ENCODE measurements at regions not wholly inside any gene's neighbourhood (a gene's known extent, or its start where the extent isn't known, plus 50 kb on each side); places are given as distances from the start of the nearest gene placed in this dataset.
"Not testable (repeated sequence)": the region's sequence is repeated elsewhere in the genome, so short reads cannot be mapped to it uniquely, and the experiment has no call there.

- H3K27me3 ChIP-seq (ENCODE audit: insufficient read depth, low read length): no peaks in the 10 kb centered on the region
Observed at GRCh38 chr9:102941868-102942267, 53.3 kb upstream of the CYLC2 start.

DNA sequence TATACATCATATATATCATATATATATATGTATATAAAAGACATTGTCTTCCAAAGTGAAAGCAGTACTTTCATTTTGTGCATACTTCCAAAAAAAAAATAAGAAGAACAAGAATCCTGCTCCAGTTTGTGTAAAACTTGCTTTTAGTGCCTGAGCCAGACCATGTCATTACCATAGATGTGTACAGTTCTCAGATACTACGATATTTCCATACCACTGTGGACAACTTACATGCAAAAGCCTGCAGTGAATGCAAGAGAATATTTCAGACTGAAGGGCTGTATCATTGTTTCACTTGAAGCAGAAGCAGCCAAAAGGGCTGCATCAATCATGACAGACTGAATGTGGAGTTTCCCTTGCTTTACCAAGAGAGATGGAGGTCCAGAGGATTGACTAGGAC lies 72.6 kb upstream of the CYLC2 start:
- H3K4me3 ChIP-seq (ENCODE audit: low read length): no peak overlapping the region
- no peaks in the 10 kb centered on the region for H3K27me3 ChIP-seq (ENCODE audit: insufficient read depth, low read length)
- no peaks in the 10 kb centered on the region for H3K36me3 ChIP-seq (ENCODE audit: insufficient read depth, low read length)
- H3K9me3 ChIP-seq (ENCODE audit: low read length): no peaks in the 10 kb centered on the region
- no peaks in the 10 kb centered on the region for H3K4me1 ChIP-seq (ENCODE audit: insufficient read depth, low read length)
- no peak overlapping the region for H2AFZ ChIP-seq (ENCODE audit: low read depth, low read length)

More at GRCh38 chr9:102941868-102942267, 53.3 kb upstream of the CYLC2 start:
- H3K9me3 ChIP-seq (ENCODE audit: low read length): no peaks in the 10 kb centered on the region
- no peak overlapping the region for H2AFZ ChIP-seq (ENCODE audit: low read depth, low read length)
- H3K4me1 ChIP-seq (ENCODE audit: insufficient read depth, low read length): no peaks in the 10 kb centered on the region
- H3K36me3 ChIP-seq (ENCODE audit: insufficient read depth, low read length): no peaks in the 10 kb centered on the region
- H3K4me3 ChIP-seq (ENCODE audit: low read length): no peak overlapping the region

DNA sequence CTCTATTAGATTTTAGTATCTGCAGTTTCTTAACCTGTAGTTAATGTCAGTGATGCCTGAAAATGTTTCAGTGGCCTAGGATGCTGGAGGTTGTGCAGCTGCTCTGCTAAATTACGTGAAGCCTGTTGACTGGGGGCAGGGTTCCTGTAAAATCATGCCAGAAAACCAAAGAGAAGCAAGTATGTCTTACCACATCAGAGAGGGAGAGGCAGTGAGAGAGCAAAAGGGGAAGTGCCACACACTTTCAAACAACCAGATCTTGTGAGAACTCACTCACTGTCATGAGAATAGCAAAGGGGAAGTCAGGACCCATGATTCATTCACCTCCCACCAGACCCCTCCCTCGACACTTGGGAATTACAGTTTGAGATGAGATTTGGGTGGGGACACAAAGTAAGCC lies 83.9 kb upstream of the CYLC2 start:
- Histone ChIP-seq H3K27me3 (ENCODE audit: insufficient read depth, low read length) (no peaks in the 10 kb centered on the region), H3K9me3 (ENCODE audit: low read length) (no peaks in the 10 kb centered on the region), H3K4me3 (ENCODE audit: low read length) (no peak overlapping the region), H3K4me1 (ENCODE audit: insufficient read depth, low read length) (no peaks in the 10 kb centered on the region), H2AFZ (ENCODE audit: low read depth, low read length) (no peak overlapping the region), H3K36me3 (ENCODE audit: insufficient read depth, low read length) (no peaks in the 10 kb centered on the region)

GRCh38 chr9:102905795-102906194 lies 89.3 kb upstream of the CYLC2 start:
- not testable (repeated sequence) for H3K9me3 ChIP-seq (ENCODE audit: low read length); H3K36me3 ChIP-seq (ENCODE audit: insufficient read depth, low read length); H2AFZ ChIP-seq (ENCODE audit: low read depth, low read length); H3K4me3 ChIP-seq (ENCODE audit: low read length); H3K27me3 ChIP-seq (ENCODE audit: insufficient read depth, low read length); H3K4me1 ChIP-seq (ENCODE audit: insufficient read depth, low read length)

DNA sequence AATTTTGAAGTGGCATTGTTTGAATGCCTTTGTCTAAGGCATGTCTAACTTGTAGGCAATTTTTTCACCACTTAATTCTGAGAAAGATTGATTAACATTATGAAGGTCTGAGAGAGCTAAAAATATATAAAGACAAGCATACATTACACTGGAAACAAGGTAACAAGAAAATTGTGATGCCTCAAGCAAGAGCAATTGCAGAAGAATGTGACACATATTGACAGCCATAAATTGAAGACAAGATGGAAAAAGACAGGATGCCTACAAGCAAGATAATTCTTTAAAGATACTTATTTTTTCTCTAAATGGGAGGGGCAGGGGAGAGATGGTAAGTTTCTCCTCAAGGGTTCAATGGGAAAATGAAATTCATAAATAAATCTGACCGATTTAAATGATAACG lies 103.1 kb upstream of the CYLC2 start:
- Histone ChIP-seq H3K9me3 (ENCODE audit: low read length) (no peaks in the 10 kb centered on the region), H3K36me3 (ENCODE audit: insufficient read depth, low read length) (no peaks in the 10 kb centered on the region), H3K4me3 (ENCODE audit: low read length) (no peak overlapping the region), H3K4me1 (ENCODE audit: insufficient read depth, low read length) (no peaks in the 10 kb centered on the region), H3K27me3 (ENCODE audit: insufficient read depth, low read length) (no peaks in the 10 kb centered on the region), H2AFZ (ENCODE audit: low read depth, low read length) (no peak overlapping the region)

GRCh38 chr9:102888747-102889146 lies 106.4 kb upstream of the CYLC2 start:
- not testable (repeated sequence) for H3K9me3 ChIP-seq (ENCODE audit: low read length); H3K36me3 ChIP-seq (ENCODE audit: insufficient read depth, low read length); H2AFZ ChIP-seq (ENCODE audit: low read depth, low read length); H3K27me3 ChIP-seq (ENCODE audit: insufficient read depth, low read length); H3K4me1 ChIP-seq (ENCODE audit: insufficient read depth, low read length); H3K4me3 ChIP-seq (ENCODE audit: low read length)

- no peaks in the 10 kb centered on the region for H3K27me3 ChIP-seq (ENCODE audit: insufficient read depth, low read length)
- no peaks in the 10 kb centered on the region for H3K36me3 ChIP-seq (ENCODE audit: insufficient read depth, low read length)
- H3K4me3 ChIP-seq (ENCODE audit: low read length): no peak overlapping the region
- H3K9me3 ChIP-seq (ENCODE audit: low read length): no peaks in the 10 kb centered on the region
- H2AFZ ChIP-seq (ENCODE audit: low read depth, low read length): no peak overlapping the region
- no peaks in the 10 kb centered on the region for H3K4me1 ChIP-seq (ENCODE audit: insufficient read depth, low read length)
Observed at GRCh38 chr9:102875687-102876086, 119.4 kb upstream of the CYLC2 start.

- no peak overlapping the region for H2AFZ ChIP-seq (ENCODE audit: low read depth, low read length)
- no peaks in the 10 kb centered on the region for H3K36me3 ChIP-seq (ENCODE audit: insufficient read depth, low read length)
- no peak overlapping the region for H3K4me3 ChIP-seq (ENCODE audit: low read length)
- no peaks in the 10 kb centered on the region for H3K4me1 ChIP-seq (ENCODE audit: insufficient read depth, low read length)
- H3K9me3 ChIP-seq (ENCODE audit: low read length): no peaks in the 10 kb centered on the region
- no peaks in the 10 kb centered on the region for H3K27me3 ChIP-seq (ENCODE audit: insufficient read depth, low read length)
Observed at GRCh38 chr9:102867488-102867887, 127.6 kb upstream of the CYLC2 start.

GRCh38 chr9:102862478-102862877 lies 132.7 kb upstream of the CYLC2 start:
- Histone ChIP-seq H3K4me3 (ENCODE audit: low read length) (no peak overlapping the region), H3K9me3 (ENCODE audit: low read length) (no peaks in the 10 kb centered on the region), H3K36me3 (ENCODE audit: insufficient read depth, low read length) (no peaks in the 10 kb centered on the region), H3K4me1 (ENCODE audit: insufficient read depth, low read length) (no peaks in the 10 kb centered on the region), H2AFZ (ENCODE audit: low read depth, low read length) (no peak overlapping the region), H3K27me3 (ENCODE audit: insufficient read depth, low read length) (no peaks in the 10 kb centered on the region)

GRCh38 chr9:102855641-102856040 lies 139.5 kb upstream of the CYLC2 start:
- Histone ChIP-seq H2AFZ (ENCODE audit: low read depth, low read length) (no peak overlapping the region), H3K4me1 (ENCODE audit: insufficient read depth, low read length) (no peaks in the 10 kb centered on the region), H3K9me3 (ENCODE audit: low read length) (no peaks in the 10 kb centered on the region), H3K27me3 (ENCODE audit: insufficient read depth, low read length) (no peaks in the 10 kb centered on the region), H3K36me3 (ENCODE audit: insufficient read depth, low read length) (no peaks in the 10 kb centered on the region), H3K4me3 (ENCODE audit: low read length) (no peak overlapping the region)

DNA sequence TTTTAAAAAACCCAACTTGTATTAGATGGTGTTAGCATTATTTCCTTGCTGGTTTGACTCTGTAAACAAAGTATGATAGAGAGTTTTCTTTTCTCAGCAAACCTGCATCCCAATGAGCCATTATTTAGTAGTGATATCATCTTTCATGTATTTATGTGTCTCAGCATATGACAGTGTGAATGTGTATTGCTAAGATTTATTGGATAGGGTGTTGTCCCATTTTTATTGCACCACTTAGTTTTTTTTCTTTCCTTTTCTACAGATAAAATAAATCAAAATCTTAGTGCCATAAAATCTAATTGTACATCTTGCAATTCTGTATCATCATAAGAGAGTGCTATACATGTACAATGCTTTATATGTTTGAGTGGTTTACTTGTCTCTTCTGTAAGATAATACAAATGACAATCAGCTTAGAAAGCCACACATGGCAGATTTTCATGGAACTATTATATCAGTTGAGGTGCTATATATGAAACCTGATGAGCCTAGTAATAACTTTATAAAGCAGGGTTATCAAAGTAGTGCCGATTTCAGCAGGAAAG lies 149.2 kb upstream of the CYLC2 start:
- no peaks in the 10 kb centered on the region for H3K4me1 ChIP-seq (ENCODE audit: insufficient read depth, low read length)
- H3K36me3 ChIP-seq (ENCODE audit: insufficient read depth, low read length): no peaks in the 10 kb centered on the region
- no peak overlapping the region for H3K4me3 ChIP-seq (ENCODE audit: low read length)
- no peak overlapping the region for H2AFZ ChIP-seq (ENCODE audit: low read depth, low read length)
- H3K27me3 ChIP-seq (ENCODE audit: insufficient read depth, low read length): no peaks in the 10 kb centered on the region
- no peaks in the 10 kb centered on the region for H3K9me3 ChIP-seq (ENCODE audit: low read length)

DNA sequence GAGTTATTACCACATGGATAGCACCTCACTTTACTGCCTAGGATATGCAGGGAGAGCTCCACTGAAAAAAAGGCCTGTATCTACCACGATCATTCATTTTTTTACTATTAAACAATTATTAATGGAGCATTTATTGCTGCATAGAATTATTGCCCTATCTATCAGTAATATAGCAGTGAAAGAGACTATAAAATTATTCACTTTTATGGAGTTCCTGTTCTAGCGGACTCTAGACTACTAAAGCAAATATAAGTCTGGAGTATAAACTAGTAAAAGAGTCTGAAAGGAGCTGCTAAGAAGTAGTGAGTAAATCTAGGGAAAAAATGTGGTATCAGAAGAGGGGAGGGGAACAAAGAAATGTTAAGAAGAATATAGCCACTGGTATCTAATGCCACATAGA lies 150.4 kb upstream of the CYLC2 start:
- no peaks in the 10 kb centered on the region for H3K9me3 ChIP-seq (ENCODE audit: low read length)
- H3K4me1 ChIP-seq (ENCODE audit: insufficient read depth, low read length): no peaks in the 10 kb centered on the region
- no peaks in the 10 kb centered on the region for H3K27me3 ChIP-seq (ENCODE audit: insufficient read depth, low read length)
- no peaks in the 10 kb centered on the region for H3K36me3 ChIP-seq (ENCODE audit: insufficient read depth, low read length)
- no peak overlapping the region for H3K4me3 ChIP-seq (ENCODE audit: low read length)
- no peak overlapping the region for H2AFZ ChIP-seq (ENCODE audit: low read depth, low read length)

GRCh38 chr9:102842423-102842822 lies 152.7 kb upstream of the CYLC2 start:
- Histone ChIP-seq H3K36me3 (ENCODE audit: insufficient read depth, low read length) (no peaks in the 10 kb centered on the region), H3K9me3 (ENCODE audit: low read length) (no peaks in the 10 kb centered on the region), H3K4me1 (ENCODE audit: insufficient read depth, low read length) (no peaks in the 10 kb centered on the region), H3K4me3 (ENCODE audit: low read length) (no peak overlapping the region), H3K27me3 (ENCODE audit: insufficient read depth, low read length) (no peaks in the 10 kb centered on the region), H2AFZ (ENCODE audit: low read depth, low read length) (no peak overlapping the region)

- H3K9me3 ChIP-seq (ENCODE audit: low read length): no peaks in the 10 kb centered on the region
- no peaks in the 10 kb centered on the region for H3K36me3 ChIP-seq (ENCODE audit: insufficient read depth, low read length)
- no peaks in the 10 kb centered on the region for H3K4me1 ChIP-seq (ENCODE audit: insufficient read depth, low read length)
- no peak overlapping the region for H2AFZ ChIP-seq (ENCODE audit: low read depth, low read length)
- no peak overlapping the region for H3K4me3 ChIP-seq (ENCODE audit: low read length)
- no peaks in the 10 kb centered on the region for H3K27me3 ChIP-seq (ENCODE audit: insufficient read depth, low read length)
Observed at GRCh38 chr9:102841376-102841775, 153.8 kb upstream of the CYLC2 start.
